OCI-LY1 (cell line): ENCODE measurements at regions not wholly inside any gene's neighbourhood (a gene's known extent, or its start where the extent isn't known, plus 50 kb on each side); places are given as distances from the start of the nearest gene placed in this dataset.

Source experiments
- CTCF ChIP-seq: fragments of 200-600 bp; sonication (generic), shearing (Covaris generic); IDR thresholded peaks from 2 replicates; pipeline ENCODE4 v1.5.1; 2017; ENCODE audit warnings: mild to moderate bottlenecking, antibody characterized with exemption, low read length, moderate library complexity, mixed read lengths
- EZH2 ChIP-seq: fragments of 200-600 bp; sonication (generic), shearing (Covaris generic); IDR thresholded peaks from 2 replicates; pipeline ENCODE4 v1.8.0; 2017; ENCODE audit warnings: borderline replicate concordance, mixed run types, mild to moderate bottlenecking, antibody characterized with exemption, low read length, moderate library complexity, mixed read lengths

DNA sequence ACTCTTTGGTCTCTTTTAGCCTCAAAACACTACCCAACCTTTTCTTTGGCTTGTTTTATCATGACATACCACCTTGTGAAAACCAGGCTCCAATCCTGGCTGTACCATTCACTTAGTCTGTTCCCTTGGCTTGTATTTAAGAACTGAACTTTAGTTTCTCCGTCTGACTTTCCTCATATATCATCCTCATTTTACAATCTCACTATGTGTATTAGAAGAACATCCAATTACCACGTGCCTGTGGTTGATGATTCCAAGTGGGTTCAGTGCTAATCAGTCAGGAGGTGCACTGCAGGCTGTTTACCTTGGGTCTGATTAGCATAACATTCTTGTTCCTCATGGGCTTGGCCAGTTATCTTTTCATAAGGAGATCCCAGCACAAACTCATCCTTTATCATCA lies 144.8 kb upstream of the KLF14 start:
- TF ChIP-seq CTCF: no peak
- TF ChIP-seq EZH2: no peak
